Putamen (tissue), 1 donor: ENCODE measurements at regions not wholly inside any gene's neighbourhood (a gene's known extent, or its start where the extent isn't known, plus 50 kb on each side); places are given as distances from the start of the nearest gene placed in this dataset.

ENCODE experiments used
- DNase-seq: peaks from one replicate; pipeline ENCODE4 v3.0.0-alpha.2; 2016; ENCODE audit warnings: low spot score

- DNase-seq: no peak
Measured at GRCh38 chr3:111244760-111245159, 173.1 kb downstream of the NECTIN3 start.

- no peak for DNase-seq
Measured at GRCh38 chr3:111246967-111247760, 175.5 kb downstream of the NECTIN3 start.

- DNase-seq: no peak
Measured at GRCh38 chr3:111248406-111248805, 176.8 kb downstream of the NECTIN3 start.

GRCh38 chr3:111249421-111249820 is 177.8 kb downstream of the NECTIN3 start:
- DNase-seq: no peak

- peak; percentile 25 for DNase-seq
Measured at GRCh38 chr3:111252779-111253178, 181.2 kb downstream of the NECTIN3 start.

- DNase-seq: no peak
Measured at GRCh38 chr3:111253733-111254132, 182.1 kb downstream of the NECTIN3 start.

GRCh38 chr3:111260878-111261277 is 189.3 kb downstream of the NECTIN3 start:
- no peak for DNase-seq

- no peak for DNase-seq
Measured at GRCh38 chr3:111269777-111270176, 198.2 kb downstream of the NECTIN3 start.

- DNase-seq: no peak
Measured at GRCh38 chr3:111277226-111277625, 205.6 kb downstream of the NECTIN3 start.

- DNase-seq: no peak
Measured at GRCh38 chr3:111278959-111279358, 207.3 kb downstream of the NECTIN3 start.

GRCh38 chr3:111282024-111282423 is 210.4 kb downstream of the NECTIN3 start:
- DNase-seq: no peak

GRCh38 chr3:111283165-111283564 is 211.5 kb downstream of the NECTIN3 start:
- no peak for DNase-seq

- no peak for DNase-seq
Measured at GRCh38 chr3:111284503-111285183, 213.0 kb downstream of the NECTIN3 start.

GRCh38 chr3:111285184-111285538 is 213.5 kb downstream of the NECTIN3 start:
- DNase-seq: no peak

GRCh38 chr3:111285694-111286093 is 214.1 kb downstream of the NECTIN3 start:
- no peak for DNase-seq

- DNase-seq: no peak
Measured at GRCh38 chr3:111286746-111287145, 215.1 kb downstream of the NECTIN3 start.

- DNase-seq: no peak
Measured at GRCh38 chr3:111292117-111292516, 220.5 kb downstream of the NECTIN3 start.

- no peak for DNase-seq
Measured at GRCh38 chr3:111299192-111299615, 227.6 kb downstream of the NECTIN3 start.

GRCh38 chr3:111301238-111301798 is 229.7 kb downstream of the NECTIN3 start:
- DNase-seq: no peak

GRCh38 chr3:111302063-111302462 is 230.4 kb downstream of the NECTIN3 start:
- DNase-seq: no peak

GRCh38 chr3:111303760-111304159 is 232.1 kb downstream of the NECTIN3 start:
- no peak for DNase-seq

GRCh38 chr3:111307676-111308075 is 234.3 kb upstream of the CD96 start:
- no peak for DNase-seq

- no peak for DNase-seq
Measured at GRCh38 chr3:111311126-111311525, 230.9 kb upstream of the CD96 start.
